NCI-H2107 treated with DMSO at 0.1 percent for 48 hours (cell line): ENCODE measurements at regions not wholly inside any gene's neighbourhood (a gene's known extent, or its start where the extent isn't known, plus 50 kb on each side); places are given as distances from the start of the nearest gene placed in this dataset.

Experiments
- DNase-seq: peaks from one replicate; lab custom pipeline; 2025; ENCODE audit not compliant: unreplicated experiment; lab: John Stamatoyannopoulos, UW

- no peak for DNase-seq
Observed at GRCh38 chr12:127909041-127909440, 357.9 kb upstream of the TMEM132C start.

GRCh38 chr12:127911291-127911690 is 355.7 kb upstream of the TMEM132C start:
- DNase-seq, result no peak

- no peak for DNase-seq
Observed at GRCh38 chr12:127912035-127912665, 354.8 kb upstream of the TMEM132C start.

GRCh38 chr12:127923501-127923900 is 343.5 kb upstream of the TMEM132C start:
- DNase-seq, result no peak

- no peak for DNase-seq
Observed at GRCh38 chr12:127925971-127926370, 341.0 kb upstream of the TMEM132C start.

GRCh38 chr12:127928178-127928577 is 338.8 kb upstream of the TMEM132C start:
- DNase-seq, result no peak

- no peak for DNase-seq
Observed at GRCh38 chr12:127928615-127929571, 338.1 kb upstream of the TMEM132C start.

- no peak for DNase-seq
Observed at GRCh38 chr12:127930122-127930521, 336.8 kb upstream of the TMEM132C start.

GRCh38 chr12:127934409-127934808 is 332.6 kb upstream of the TMEM132C start:
- no peak for DNase-seq

- DNase-seq, result no peak
Observed at GRCh38 chr12:127936463-127936862, 330.5 kb upstream of the TMEM132C start.

GRCh38 chr12:127941332-127941731 is 325.6 kb upstream of the TMEM132C start:
- DNase-seq, result no peak

- DNase-seq, result no peak
Observed at GRCh38 chr12:127942981-127943380, 324.0 kb upstream of the TMEM132C start.

- no peak for DNase-seq
Observed at GRCh38 chr12:127943481-127944210, 323.3 kb upstream of the TMEM132C start.

GRCh38 chr12:127944211-127944899 is 322.6 kb upstream of the TMEM132C start:
- DNase-seq, result no peak

- DNase-seq, result no peak
Observed at GRCh38 chr12:127957001-127957660, 309.8 kb upstream of the TMEM132C start.

GRCh38 chr12:127962303-127962702 is 304.7 kb upstream of the TMEM132C start:
- DNase-seq, result no peak

- DNase-seq, result no peak
Observed at GRCh38 chr12:127963933-127964332, 303.0 kb upstream of the TMEM132C start.

- no peak for DNase-seq
Observed at GRCh38 chr12:127964717-127965116, 302.3 kb upstream of the TMEM132C start.

- no peak for DNase-seq
Observed at GRCh38 chr12:127966331-127966730, 300.6 kb upstream of the TMEM132C start.

- no peak for DNase-seq
Observed at GRCh38 chr12:127970491-127970890, 296.5 kb upstream of the TMEM132C start.
